Stimulated activated CD8-positive, alpha-beta memory T cell treated with anti-CD3 and anti-CD28 coated beads, Interleukin-4, amount 100 ng/mL, for 24 hours (primary cell): ENCODE measurements at regions not wholly inside any gene's neighbourhood (a gene's known extent, or its start where the extent isn't known, plus 50 kb on each side); places are given as distances from the start of the nearest gene placed in this dataset.

Experiments
- DNase-seq: peaks from one replicate; pipeline ENCODE4 v3.0.0-alpha.2; 2020; ENCODE audit warnings: low read depth

DNA sequence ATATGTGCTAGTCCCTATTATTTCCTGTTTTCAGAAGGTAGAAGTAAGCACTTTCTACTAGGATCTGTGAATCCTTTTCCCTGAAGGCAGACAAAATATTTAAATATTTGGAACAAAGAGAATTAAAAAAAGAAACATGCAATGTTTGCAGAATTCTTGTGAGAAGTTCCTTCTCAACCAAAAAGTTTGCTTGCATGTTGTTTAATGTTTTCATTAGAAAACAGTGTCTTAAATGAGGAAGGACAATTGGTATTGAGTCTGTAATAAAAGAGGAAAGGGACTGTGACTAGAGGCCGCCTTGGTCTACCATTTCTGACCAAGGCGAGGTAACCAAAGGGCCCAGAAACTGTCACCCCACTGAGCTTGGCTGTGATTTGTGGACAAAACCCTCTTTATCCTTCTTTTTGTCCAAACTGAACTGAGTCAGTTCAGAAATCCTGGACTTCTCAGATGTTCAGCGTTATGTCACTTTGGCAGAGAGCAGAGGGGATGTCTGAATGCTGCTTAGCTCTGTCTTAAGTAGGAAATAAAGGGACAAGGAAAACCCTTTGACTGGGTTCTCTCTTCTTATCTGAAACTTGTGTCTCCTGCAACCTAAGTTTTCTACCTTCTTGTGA lies 129.8 kb upstream of the CPM start:
- no peak for DNase-seq

- DNase-seq = no peak
Observed at GRCh38 chr12:69064734-69065443, 131.9 kb upstream of the CPM start.

- DNase-seq = no peak
Observed at GRCh38 chr12:69065775-69066174, 132.8 kb upstream of the CPM start.

- no peak for DNase-seq
Observed at GRCh38 chr12:69066492-69067373, 133.8 kb upstream of the CPM start.

DNA sequence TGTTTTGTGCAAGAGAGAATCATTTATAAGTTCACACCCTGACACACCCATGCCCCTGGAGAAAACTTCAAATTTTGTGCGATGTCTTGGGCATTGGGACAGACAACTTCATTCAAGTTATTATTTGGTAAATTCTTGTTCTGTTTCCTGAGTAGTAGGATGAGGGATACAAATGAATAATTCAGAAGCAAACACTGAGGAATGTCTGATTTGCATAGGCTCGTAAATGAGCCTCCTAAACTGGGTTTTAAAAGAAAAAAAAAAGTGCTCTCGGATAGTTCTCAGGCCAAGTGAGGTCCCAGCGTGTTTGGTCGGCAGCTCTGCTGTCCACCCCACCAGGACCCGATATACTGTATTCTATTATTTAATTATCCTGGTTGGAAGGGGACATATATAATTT lies 134.7 kb upstream of the CPM start:
- DNase-seq = no peak

DNA sequence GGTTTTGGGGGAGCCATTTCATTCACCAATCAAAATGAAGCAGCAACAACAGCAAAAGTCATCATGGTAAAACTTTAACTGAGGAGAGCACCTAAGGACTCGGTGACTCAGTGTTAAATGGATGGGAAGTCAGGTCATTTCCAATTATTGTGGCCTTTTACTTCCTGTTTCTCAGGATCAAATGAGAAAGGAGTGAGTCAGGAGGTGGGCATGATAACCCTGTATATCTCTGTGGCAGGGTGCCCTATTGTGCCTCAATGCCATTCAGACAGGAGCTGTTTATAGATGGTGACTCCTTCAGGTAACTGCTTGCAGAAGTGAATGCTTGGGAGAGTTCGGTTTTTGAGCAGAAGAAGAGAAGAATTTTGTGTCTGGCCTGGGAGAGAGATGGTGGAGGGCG lies 135.5 kb upstream of the CPM start:
- no peak for DNase-seq

DNA sequence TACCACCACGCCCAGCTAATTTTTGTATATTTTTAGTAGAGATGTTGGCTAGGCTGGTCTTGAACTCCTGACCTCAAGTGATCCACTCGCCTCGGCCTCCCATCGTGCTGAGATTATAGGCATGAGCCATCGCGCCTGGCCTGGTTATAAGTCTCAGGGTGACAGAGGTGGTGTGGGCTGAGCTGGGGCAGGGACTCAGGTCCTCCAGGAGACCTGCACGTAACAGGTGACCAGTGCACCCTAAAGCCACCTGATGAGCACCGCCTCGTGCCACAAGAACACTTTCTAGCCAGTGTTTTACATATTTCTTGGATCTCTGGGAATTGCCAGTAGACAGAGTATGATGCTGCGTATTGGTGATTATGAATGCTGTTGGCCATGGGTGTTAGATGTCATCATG lies 136.5 kb upstream of the CPM start:
- DNase-seq = no peak

DNA sequence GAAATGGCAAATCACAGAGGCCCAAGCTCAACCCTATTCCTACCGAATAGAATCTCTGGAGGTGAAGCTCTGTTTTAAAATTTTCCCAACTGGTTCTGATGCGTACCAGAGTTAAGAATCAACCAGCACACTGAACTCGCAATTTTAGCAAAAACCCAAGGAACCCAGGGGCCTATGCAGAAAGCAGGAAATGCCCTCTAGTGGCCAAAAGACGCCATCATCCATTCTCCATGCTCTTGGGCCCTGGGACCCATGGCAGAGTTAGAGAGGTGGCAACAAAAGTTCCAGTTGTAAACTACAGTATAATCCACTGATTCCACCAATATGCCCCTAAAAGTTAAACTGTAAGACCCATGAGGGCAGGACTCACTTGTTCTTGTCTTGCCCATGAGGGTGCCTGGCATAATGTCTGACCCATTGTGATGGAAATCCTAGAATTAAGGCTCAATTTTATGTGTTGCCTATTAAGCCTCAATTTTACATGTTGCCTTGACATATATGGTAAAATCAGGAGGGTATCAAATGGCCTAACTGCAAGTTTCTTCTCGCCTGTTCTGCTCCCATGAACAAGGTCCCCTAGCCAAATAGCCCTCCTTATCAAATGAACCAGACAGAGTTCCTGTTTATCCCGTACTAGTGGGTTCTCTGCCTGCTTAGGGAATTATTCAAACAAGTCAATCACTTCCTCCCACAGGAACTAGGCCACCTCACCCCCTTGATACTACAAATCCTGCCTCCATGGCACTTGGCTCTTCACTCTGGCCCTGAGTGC lies 137.5 kb upstream of the CPM start:
- DNase-seq = peak; percentile 30

DNA sequence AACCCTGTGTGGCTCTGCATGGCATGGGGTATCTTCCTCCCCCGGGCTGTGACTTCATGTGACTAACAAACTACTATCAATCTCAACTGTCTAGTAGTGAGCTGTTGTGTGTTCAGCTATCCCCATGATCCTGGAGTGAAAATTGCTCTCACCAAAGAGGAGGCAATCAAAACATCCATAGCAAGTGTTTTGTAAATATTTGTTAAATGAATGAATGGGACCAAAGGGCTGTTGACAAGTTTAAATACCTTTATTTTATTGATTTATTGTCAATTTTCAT lies 138.1 kb upstream of the CPM start:
- DNase-seq = no peak

DNA sequence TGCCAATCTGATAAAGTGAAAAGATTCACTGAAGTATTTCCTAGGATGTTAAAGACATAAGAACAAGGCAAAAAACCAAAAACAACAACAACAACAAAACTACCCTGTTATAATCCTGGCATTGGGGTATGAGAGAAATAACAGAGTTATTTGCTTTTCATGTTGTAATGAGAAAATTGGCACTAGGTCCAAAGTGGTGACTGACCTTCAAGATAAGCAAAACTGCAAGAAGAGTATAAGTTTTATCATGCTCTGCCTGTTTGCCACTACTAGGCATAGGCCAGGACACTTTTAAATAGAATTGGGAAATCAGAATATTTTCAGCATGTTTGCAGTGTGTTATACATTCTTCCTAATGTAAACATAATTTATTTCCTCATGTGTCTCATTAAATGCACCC lies 140.1 kb upstream of the CPM start:
- no peak for DNase-seq

DNA sequence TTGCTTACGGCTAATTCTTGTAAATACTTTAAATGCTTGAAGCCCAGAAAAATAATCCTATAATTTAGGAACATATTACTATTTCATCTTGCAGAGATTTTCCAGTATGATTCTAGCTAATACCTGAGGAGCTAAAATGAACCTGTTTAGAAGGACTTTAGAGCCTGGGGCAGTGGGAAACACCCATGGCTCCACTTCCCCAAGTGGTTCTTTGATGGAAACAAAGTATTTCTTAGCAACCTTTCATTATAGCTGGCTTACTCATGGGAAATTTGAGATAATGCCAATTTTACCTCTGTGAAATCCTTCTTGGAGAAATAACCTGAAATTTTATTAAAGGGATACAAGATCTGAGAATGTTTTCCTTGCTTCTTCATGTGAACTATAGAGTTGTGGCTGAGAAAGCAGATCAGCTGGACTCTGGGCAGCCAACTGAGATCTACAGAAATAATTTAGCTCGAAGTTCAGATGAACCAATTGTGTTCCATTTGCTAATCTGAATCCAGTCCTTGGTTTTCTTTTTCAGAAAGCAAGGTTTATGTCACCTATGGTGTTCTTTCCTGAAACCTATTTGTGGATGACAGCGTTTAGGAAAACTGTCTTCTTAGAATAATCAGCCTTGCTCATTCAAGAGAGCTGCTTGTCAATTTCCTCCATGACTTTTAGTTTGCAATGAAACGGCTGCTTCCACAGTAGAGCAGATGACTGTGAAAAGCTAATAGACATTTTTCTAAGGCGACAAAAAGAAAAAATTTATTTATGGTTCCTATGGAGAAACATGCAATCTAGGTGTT lies 141.8 kb upstream of the CPM start:
- no peak for DNase-seq

- DNase-seq = no peak
Observed at GRCh38 chr12:69083689-69084088, 150.7 kb upstream of the CPM start.

DNA sequence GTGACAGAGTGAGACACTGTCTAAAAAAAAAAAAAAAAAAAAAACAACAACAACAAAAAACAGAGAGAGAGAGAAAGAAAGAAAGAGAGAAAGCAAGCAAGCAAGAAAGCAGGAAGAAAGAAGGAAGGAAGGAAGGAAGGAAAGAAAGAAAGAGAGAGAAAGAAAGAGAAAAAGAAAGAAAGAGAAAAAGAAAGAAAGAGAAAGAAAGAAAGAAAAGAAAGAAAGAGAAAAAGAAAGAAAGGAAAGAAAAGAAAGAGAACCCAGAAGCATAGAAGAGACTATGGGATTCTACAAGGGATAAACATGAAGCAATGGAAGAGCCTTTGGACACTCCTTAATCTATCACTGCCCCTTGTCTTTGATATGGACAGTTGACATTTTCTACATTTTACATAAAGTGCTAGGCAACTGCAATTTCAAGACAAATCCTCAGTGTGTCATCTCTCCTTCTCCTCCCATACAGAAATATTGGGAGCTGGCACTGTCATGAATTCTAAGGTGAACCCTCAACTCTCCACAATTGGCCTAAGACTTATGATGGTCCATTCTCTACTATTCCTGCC lies 151.9 kb upstream of the CPM start:
- no peak for DNase-seq

- no peak for DNase-seq
Observed at GRCh38 chr12:69085852-69086251, 152.9 kb upstream of the CPM start.

GRCh38 chr12:69087986-69088385 lies 151.4 kb upstream of the CPSF6 start:
- DNase-seq = no peak

DNA sequence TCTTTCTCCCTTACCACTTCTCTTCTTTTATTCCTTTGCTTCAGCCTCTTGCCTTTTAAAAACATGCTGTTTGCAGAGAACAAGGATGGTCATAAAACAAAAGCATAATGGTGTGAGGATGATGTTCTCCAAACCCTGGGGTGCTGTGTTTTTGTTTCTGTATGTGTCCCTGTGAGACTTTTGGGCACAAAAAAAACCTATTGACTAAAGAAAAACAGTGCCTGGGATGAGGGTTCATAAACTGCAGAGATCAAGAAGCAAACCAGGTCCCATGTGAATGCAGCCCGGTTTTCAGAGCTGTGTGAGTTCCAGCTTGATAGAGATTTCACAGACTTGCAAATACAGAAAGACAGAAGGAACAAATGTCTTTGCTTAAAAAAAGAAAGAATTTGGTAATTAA lies 148.6 kb upstream of the CPSF6 start:
- no peak for DNase-seq

- DNase-seq = no peak
Observed at GRCh38 chr12:69091442-69092017, 147.8 kb upstream of the CPSF6 start.

DNA sequence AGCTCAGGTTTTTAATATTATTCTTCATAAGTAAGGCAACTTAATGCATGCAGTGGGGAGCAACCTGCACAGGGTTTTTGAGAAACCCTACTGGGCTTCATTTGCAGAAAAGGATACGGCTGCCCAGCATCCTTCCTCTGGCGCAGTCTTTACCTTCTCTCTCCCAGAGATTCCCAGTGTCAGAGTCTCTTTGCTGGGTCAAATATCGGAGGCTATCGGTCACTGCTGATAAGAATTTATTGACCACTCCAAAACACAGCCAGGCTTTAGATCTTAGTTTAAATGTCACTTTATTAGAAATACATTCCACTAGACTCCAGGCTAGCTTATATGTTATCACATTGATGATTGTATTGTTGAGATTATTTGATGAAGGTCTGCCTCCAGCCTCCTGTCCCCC lies 147.2 kb upstream of the CPSF6 start:
- no peak for DNase-seq

DNA sequence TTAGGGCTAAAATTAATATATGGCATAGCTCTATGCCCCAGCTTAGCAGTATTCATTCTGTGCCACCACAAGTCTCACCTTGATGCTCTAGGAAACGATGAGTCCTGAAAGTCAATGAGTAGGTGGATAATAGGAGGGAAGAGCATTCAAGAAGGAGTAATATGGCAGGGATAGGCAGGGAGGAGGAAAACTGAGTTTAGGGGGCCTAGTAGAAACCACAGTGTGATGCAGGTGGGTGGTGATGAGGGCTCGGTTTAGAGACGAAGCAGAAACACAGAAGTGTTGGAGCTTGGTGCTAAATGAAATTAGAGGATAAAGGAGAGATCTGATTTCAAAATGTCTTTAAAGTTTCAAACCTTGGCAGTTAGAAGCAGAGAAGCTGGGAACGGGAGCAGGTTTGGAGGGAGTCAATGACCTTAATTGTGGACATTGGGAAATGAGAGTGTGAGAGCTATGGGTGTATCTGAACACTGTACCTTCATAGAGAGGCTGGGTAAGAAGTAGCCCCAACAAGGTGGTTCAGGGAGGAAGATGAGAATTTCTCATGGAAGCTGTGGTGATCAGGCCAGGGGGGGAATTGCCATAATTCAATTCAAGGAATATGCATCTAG lies 144.7 kb upstream of the CPSF6 start:
- no peak for DNase-seq

- DNase-seq = no peak
Observed at GRCh38 chr12:69095765-69096477, 143.4 kb upstream of the CPSF6 start.
